GM06990 (cell line): ENCODE measurements at regions not wholly inside any gene's neighbourhood (a gene's known extent, or its start where the extent isn't known, plus 50 kb on each side); places are given as distances from the start of the nearest gene placed in this dataset.

Experiments used
- DNase-seq: peaks from one replicate; pipeline ENCODE4 v3.0.0-alpha.2; 2011; ENCODE audit not compliant: insufficient read length; ENCODE audit errors: extremely low read depth
- H3K27me3 ChIP-seq: replicated peaks from 2 replicates; pipeline ENCODE4 v1.6.0; 2011; ENCODE audit warnings: low read length; ENCODE audit not compliant: control insufficient read depth, insufficient read depth
- H3K36me3 ChIP-seq: 2 replicates; pipeline ENCODE4 v1.5.1; 2011; ENCODE audit warnings: low read length; ENCODE audit not compliant: control insufficient read depth, insufficient read depth
- H3K4me3 ChIP-seq: replicated peaks from 2 replicates; pipeline ENCODE4 v1.5.1; 2011; ENCODE audit warnings: low read depth, mild to moderate bottlenecking, control low read depth, low read length
- CTCF ChIP-seq: IDR thresholded peaks from 2 replicates; pipeline ENCODE4 v1.5.1; 2011; ENCODE audit warnings: low read length, control low read depth, mild to moderate bottlenecking, inconsistent platforms; ENCODE audit not compliant: insufficient read depth, poor library complexity, severe bottlenecking

DNA sequence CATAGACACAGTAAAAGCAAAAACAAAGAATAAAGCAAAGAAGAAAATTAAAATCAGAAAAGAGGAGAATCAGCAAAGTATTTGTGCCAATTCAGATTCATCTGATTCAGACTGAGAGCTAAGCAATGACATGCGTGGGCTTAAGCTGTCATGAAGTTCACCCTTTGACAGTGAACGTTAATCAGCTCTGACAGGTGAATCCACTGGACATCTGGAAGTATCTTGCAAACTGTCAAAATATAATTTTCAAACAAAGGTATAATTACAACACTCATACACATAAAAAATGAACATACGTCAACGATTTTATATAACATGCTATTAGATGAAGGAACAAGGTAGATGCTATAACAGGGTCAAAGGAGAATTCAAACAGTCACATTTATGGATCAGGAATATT lies 596.3 kb upstream of the SALL1 start:
- no peaks in the 10 kb centered on the region for H3K27me3 ChIP-seq
- DNase-seq: no peak
- H3K36me3 ChIP-seq: no peaks in the 10 kb centered on the region
- H3K4me3 ChIP-seq: no peak overlapping the region
- TF ChIP-seq CTCF: no peak

DNA sequence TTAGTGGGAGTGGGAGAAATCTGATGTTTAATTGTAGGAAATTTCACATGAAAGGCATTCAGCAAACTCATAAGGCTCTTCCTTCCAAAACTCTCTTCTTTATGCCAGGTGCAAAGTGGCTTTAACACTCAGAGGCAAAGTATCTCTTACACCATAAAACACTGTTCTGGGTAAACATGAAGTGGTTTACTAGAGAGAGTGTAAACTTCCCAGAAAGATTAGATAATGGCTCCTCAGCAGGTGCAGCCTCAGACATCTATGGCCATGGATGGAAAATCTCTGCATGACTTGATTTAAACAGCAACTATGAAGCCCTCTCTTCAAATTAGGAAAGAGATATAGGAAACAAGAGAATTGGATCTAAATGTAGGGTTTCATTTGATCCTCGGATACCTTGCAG lies 583.1 kb upstream of the SALL1 start:
- H3K27me3 ChIP-seq: no peaks in the 10 kb centered on the region
- DNase-seq: no peak
- H3K4me3 ChIP-seq: no peak overlapping the region
- TF ChIP-seq CTCF: no peak
- H3K36me3 ChIP-seq: no peaks in the 10 kb centered on the region

DNA sequence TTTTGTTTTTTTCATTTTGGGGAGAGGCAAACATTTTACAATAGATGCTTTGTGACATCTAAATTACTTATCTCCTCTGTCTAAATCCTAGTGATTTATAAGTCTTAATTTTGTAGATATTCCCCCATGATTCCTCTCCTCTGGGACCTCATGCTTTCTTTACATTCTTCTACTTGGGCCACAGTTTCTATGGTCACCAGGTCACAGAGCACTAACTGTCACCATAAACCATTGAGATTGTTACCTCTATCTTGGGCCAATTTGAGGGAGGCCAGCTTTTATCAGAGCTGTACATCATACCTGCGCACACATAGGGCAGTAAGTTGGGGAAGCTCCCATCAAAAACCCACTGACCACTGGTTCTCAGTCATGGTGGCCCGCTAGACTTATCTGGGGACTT lies 582.1 kb upstream of the SALL1 start:
- Histone ChIP-seq H3K27me3 (no peaks in the 10 kb centered on the region), H3K36me3 (no peaks in the 10 kb centered on the region), H3K4me3 (no peak overlapping the region)
- TF ChIP-seq CTCF: no peak
- DNase-seq: no peak

- Histone ChIP-seq H3K27me3 (no peaks in the 10 kb centered on the region), H3K4me3 (no peak overlapping the region), H3K36me3 (no peaks in the 10 kb centered on the region)
- no peak for DNase-seq
- TF ChIP-seq CTCF: no peak
Observed at GRCh38 chr16:51731160-51731559, 580.1 kb upstream of the SALL1 start.

GRCh38 chr16:51723036-51723724 lies 572.1 kb upstream of the SALL1 start:
- no peaks in the 10 kb centered on the region for H3K27me3 ChIP-seq
- TF ChIP-seq CTCF: no peak
- DNase-seq: no peak

DNA sequence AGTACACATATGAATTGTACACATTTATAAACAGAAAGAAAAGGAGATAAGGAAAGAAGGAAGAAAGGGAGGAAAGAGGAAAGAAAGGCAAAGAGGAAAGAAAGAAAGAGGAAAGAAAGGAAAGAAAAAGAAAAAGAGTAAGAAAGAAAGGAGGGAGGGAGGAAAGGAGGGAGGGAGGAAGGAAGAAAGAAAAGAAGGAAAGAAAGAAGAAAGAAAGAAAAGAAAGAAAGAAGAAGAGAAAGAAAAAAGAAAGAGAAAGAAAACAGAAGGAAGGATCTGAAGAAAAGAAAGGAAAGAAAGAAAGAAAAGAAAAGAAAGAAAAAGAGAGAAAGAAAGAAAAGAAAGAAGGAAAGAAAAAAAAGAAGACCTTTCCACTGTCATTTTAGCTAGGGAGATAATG lies 571.4 kb upstream of the SALL1 start:
- Histone ChIP-seq H3K4me3 (no peak overlapping the region), H3K27me3 (no peaks in the 10 kb centered on the region), H3K36me3 (no peaks in the 10 kb centered on the region)
- DNase-seq: no peak
- no peak for TF ChIP-seq CTCF

More at GRCh38 chr16:51723036-51723724, 572.1 kb upstream of the SALL1 start:
- Histone ChIP-seq H3K4me3 (no peak overlapping the region), H3K36me3 (no peaks in the 10 kb centered on the region)
